ENCODE measurements at regions not wholly inside any gene's neighbourhood (a gene's known extent, or its start where the extent isn't known, plus 50 kb on each side); places are given as distances from the start of the nearest gene placed in this dataset.

DNA sequence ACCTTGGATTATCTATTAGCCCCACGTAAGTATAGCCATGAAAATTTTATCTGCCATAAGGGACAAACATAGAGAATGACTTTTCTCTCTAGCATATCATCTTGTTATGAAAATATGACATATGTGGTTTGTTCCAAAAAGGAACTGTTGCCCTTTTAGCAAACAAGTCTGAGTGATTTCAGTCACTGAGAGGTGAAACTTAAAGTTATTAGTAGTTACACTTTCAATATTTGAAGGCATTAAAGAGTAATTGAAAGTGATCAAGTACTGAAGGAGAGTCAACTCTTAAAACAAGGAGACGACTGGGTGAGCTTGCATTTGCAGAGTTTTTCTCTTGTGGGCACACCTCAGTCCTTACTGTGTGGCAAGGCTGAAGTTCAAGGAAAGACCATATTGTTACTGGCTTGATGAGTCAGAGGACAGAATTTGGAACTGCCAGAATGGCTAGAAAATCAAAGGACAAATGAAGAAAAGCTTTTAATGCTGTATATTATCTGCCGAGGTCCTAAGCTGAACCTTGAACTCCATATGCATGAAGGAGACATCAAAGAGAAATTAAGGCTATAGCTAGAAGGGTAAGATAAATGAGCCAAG, 205.1 kb upstream of the EMCN start:
- DNase-seq (ENCODE audit: low read depth): no peak

DNA sequence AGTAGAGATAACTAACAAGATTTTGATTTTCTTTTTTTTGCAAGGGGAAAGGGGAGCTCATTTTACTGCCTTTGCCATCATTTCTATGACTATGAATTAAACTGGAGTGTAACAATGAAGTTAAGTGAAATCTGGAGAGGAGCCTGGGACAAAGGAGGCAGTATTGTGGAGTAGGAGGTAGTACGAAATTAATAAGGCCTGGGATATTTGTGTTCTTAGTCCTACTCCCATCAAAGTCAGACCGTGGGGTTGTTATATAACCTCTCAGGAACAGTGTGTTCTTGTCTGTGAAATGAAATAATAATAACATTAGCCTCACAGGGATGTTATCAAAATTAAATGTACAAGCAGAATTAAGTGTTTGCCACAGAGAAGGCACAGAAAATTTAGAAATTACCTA, 204.3 kb upstream of the EMCN start:
- DNase-seq (ENCODE audit: low read depth): no peak

DNA sequence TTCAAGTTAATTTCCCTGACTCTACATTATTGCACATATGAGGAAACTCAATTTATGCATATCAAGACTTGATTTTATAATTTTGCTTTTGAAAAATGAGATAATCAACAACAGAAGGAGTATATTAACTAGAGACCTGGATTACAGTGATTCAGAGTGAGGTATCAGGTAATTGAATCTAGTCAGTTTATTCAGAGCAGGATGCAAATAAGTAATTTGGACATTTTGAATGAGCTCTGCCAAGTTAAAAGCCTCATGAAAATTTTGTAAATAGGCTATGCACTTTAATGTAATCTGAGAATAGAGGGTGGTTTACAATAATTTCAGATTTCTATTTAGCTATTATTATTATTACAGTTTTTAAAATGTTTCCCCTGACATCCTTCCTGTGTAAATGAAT, 203.7 kb upstream of the EMCN start:
- DNase-seq (ENCODE audit: low read depth): no peak

DNA sequence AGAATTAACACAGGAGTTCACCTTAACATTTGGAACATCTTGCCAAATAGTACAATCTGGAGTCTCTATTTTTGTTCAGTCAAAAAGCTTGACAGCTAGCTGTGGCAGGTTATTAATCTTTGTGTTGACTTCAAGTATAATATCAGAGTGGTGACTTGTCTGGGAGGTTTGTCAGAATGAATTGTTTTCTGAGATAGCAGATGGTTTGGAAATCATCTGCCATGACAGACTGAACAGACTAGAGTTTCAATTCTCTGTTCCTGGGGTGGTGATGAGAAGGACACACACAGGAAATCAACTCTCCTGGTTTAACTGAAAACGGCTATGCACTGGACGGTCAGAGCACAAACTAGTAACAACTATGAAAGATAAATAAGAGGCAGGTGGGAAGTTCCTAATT, 203.3 kb upstream of the EMCN start:
- no peak for DNase-seq (ENCODE audit: low read depth)

DNA sequence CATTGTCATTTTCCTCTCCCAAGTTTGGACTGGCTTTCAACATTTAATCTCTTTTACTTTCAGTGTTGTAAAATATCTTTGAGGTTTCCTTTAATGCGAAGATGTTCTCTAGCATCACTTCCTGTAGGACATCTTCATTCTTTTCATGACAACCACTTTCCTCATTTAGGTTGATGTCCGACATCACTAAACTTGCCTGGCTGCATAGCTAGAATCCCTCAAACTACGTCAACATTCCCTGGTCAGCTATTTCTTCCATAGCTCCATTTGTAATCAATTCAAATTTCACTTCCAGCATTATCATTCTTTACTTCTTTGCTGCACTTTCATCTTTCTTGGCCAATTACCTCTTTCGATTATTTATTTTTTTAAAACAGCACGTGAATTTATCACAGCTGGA, 198.6 kb upstream of the EMCN start:
- DNase-seq (ENCODE audit: low read depth): no peak

DNA sequence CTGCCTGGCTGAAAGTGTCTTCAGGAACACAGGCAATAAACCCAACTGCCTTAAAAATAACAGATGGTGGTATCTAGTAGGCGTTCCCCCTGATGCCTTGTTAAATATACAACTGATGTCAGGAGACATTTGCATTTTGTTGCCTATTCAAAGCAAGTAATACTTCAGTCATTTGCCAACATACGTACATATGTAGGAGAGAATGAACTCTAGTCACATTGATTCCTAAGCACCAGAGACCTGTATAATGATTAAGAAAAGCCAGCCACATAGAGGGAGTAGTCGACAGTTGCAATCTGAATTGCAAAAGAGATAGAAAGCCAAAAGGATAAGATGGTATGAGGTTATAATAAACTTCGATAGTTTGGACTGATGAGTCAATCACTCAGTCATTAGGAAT, 191.0 kb upstream of the EMCN start:
- no peak for DNase-seq (ENCODE audit: low read depth)

DNA sequence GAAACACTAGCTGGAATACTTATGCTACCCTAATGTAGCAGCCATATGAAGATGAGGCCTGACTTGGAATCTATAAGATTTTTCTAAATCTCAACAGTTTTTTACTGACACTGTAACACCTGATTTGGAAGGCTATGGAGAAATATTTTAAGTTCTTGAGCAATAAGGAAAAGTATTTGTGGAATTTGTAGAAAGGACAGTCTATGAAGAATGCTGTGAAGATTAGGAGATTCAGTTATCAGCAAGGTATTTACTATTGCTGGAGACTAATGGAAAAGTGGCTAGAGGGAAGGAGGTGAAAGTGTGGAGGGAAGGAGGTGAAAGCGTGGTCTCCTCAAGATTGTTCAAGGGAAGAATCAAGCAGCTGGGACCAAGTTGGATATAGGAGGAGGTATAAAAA, 190.0 kb upstream of the EMCN start:
- DNase-seq (ENCODE audit: low read depth): no peak

DNA sequence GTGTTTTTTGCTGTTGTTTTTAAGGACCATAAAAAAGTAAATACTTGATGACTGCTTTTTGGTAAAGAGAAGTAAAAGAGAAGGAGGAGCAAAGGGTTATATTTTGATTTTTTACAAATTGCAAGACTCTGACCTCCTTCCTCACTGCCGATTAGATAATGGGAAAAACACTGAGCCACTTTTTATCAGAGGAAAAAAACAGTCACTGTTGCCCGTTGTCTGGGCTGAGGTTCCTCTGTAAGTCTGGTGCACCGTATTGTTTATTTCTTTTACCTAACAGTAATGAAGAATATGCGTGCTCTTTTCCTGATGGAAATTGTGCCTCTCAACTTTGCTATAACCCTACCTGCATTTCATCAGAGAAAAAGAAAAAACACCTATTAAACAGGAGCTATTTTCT, 178.7 kb upstream of the EMCN start:
- DNase-seq (ENCODE audit: low read depth): no peak

DNA sequence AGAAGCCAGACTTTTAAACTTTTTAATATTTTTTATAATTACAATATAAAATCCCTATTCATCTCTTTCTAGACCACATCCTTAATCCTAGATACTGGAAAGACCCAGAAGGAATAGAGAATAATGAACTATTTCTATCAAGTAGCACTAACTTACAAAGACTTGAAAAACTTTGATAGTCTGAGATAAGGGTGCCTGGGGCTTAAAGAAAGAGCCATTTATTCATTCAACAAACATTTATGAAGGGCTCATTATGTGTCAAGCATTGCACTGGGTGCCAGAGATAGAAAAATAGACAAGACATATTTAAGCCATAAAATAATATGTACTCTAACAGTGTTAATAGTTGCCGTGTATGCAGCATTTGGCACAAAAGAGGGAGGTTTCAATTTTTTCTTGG, 178.0 kb upstream of the EMCN start:
- DNase-seq (ENCODE audit: low read depth): no peak

DNA sequence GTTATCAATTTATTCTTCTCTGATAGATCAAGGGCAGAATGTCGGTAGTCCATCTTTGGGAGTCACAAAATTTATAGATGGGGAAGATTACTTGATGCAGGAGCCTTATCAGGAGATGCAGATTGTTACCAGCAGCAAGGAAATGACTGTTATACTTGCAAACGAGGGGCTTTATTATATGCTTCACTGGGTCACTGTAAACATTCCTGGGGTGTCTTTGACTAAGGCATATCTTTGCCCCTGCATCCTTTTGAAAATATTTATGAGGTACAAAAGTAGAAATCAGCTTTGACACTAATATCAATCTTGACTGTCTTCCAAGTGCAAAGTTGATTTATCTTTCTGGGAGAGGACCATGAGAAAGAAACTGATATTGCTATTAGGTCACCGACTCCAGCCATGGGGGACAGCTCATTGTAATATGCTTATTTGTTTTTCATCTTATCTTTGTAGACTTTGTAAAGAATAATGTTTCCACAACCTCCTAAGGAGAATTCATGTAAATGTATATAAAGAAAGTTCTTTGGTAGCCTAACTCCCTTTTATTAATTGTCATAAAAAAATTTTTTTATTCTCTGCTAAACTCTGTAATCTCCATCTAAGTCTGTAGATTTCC, 177.3 kb upstream of the EMCN start:
- DNase-seq (ENCODE audit: low read depth): no peak

DNA sequence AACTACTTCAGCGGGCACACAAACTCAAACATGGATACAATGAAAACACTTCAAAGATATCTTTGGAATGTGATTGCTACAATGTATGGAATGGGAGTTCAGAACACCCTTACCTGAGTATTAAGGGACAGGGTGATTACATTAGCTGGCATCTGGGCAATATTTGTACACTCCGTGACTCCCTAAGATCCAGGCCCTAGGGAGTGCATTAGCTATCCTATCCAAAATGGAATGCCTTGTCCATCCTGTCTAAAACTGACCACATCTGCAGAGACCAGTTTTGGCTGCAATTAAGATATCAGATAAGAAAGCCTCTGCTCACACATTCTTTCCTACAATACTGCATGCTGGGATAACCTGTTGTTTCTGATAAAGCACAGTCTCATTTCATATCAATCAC, 176.6 kb upstream of the EMCN start:
- DNase-seq (ENCODE audit: low read depth): no peak

DNA sequence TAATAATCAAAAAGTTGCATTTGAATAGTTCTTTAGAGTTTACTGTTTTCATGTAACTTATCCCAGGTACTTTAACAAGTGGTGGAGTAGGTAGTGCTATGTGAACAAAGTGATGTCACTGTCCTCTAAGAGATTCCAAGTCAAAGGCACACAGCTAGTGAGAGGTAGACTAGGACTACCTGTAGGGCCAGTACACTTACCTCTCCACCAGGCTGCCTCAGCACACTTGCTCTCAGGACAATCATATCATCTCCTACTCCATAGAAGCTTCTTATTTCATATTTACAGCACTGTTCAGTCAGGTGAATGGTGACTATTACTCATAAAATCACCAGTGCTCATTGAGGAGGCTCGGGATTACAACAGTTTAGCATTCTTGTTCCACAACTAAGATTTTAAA, 173.0 kb upstream of the EMCN start:
- DNase-seq (ENCODE audit: low read depth): no peak

DNA sequence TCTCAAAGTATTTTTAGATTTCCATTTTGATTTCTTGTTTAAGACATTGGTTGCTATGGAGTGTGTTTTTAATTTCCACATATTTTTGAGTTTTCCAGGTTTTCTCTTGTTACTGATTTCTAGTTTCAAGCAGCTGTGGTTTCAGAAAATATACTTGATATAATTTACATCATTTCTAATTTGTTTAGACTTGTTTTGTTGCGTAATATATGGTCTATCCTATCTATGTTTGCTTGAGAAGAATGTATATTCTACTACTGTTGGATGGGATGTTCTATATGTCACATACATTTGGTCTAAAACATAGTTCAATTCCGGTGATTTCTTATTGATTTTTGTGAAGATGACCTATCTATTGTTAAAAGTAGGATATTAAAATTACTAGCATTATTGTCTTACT, 170.5 kb upstream of the EMCN start:
- DNase-seq (ENCODE audit: low read depth): no peak

DNA sequence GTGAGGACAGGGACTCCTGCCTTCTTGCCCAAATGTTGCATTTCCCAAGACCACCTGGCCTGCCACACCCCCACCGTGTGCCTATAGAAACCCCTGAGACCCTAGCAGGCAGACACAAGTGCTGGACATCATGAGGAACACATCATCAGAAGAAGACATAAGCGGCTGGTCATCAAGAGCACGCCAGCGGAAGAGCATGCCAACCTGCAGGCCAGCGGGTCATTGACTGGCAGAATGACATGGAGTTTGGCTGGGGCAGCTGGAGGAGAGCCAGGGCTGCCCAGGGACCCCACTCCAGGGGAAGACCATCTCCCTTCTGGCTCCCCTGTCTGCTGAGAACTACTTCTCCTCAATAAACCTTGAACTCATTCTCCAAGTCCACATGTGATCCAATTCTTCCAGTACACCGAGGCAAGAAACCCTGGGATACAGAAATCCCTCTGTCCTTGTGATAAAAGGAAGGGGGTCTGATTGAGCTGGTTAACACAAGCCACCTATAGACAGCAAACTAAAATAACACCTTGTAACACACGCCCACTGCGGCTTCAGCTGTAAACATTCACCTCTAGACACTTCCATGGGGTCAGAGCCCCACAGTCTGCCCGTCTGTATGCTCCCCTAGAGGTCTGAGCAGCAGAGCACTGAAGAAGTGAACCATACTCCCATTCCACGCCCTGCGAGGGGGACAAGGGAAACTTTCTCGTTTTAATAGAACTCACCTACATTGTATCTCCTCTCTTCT, 164.8 kb upstream of the EMCN start:
- no peak for DNase-seq (ENCODE audit: low read depth)

DNA sequence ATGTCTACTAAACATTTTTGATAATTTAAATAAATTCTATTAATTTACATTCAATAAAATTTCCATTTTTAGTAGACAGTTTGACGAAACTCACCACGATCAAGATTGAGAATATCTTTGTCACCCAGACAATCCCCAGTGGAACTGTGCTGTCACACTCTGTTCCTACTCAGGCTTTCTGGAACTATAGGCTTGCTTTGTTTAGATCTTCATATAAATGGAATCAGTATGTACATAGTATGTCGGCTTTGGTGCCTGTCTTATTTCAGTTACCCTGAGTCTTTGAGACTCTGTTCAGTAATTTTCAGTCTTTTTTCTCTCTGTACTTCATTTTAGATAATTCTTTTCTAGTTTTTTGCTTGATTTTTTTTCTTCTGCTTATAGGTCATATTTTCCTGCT, 163.5 kb upstream of the EMCN start:
- no peak for DNase-seq (ENCODE audit: low read depth)

DNA sequence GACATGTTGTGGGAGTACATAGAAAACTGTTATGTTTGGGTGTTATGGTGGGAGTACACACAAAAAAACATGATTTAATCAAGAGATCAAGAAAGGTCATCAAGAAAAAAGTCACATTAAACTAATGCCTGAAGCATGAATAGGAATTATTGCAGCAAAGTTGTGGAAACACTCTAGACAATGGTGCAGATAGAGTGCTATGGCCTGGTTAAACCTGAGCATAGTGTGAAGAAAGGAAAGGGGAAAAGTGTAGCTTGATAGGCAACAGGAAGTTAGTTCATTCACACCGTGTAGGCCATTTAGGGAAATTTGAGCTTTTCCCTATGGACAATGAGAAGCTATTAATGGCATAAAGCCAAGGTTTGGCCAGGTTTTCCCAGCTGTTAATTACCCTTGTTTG, 162.1 kb upstream of the EMCN start:
- no peak for DNase-seq (ENCODE audit: low read depth)

DNA sequence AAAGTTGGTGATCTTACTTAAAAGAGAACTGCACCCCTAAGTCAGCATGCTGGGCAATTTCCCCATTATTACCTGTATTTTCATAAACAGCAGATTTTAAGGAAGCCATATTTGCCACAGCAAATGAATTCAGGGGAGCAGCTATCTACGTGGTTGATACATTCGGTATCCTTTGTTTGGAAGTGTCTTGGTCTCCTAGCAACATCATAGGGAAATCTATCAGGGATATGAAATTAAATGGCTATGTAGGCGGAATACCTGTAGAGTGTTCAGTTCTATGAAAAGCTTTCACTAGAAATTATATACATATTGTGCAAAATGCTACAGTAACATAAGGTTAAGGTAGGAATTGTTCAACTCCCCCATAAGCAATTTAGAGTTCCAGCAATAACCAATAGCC, 157.2 kb upstream of the EMCN start:
- no peak for DNase-seq (ENCODE audit: low read depth)

DNA sequence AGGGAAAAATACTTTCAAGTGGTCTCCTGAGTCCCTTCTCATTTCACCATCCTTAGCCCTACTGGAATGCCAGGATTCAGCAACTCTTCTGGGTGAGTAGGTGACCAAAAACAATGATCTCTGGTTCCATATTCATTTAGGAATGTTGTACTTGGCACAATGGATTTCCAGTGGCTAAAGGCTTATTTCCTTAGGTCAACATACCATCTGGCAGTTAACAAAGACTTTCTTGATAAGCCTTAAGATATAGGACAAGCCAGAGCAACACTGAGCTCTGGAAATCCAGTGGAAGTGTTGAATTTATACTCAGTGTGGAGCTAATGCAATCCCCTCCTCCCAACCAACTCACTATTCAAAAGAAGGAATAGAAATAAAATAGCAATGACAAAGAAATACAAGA, 139.4 kb upstream of the EMCN start:
- DNase-seq (ENCODE audit: low read depth): no peak

DNA sequence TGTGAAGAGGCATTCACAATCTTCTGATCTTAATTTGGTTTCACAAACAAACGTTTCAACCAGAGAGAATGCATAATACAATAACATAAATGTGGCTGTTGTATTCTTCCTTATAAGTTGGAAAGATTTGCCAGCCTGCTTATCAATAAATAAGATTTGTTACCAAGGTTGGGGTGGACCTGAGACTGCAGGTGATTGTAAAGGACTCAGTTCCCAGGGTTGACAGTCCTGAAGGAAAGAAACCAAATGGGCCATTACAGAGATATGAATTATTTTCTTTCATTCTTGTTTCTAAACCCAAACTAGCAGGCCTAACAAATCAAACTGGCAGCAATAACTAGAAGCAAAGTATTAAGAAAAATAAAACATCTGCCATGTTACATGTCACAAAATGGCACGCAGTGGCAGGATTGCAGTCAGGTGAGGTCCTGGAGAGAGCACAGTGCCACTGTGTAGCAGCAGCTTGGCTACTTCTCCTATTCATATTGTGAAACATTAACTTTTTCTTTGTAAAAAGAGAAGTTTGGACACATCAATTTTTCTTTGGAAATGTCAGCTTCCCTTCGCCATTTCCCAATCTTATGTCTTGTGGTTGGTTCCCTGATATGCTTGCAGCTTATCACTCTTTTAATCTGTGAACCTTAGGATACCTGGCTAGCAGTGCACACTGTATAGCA, 133.8 kb upstream of the EMCN start:
- DNase-seq (ENCODE audit: low read depth): no peak

DNA sequence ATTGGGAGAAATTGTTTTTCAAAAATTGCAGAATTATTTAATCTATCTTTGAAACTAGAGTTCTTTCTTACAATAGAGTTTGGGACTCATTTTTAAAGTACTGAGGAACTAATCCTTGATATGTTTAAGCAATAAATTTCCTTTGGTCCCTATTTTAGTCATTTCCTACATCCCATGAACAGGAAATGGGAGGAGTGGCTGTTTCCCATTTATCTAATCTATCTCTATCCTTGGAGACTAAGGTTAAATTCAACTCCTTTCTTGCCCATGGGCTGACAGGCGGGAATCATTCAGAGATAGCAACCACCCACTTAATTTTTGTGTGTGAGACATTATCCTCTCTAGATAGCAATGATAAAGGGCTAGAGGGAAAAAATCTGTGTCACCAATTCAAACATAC, 131.6 kb upstream of the EMCN start:
- DNase-seq (ENCODE audit: low read depth): no peak

DNA sequence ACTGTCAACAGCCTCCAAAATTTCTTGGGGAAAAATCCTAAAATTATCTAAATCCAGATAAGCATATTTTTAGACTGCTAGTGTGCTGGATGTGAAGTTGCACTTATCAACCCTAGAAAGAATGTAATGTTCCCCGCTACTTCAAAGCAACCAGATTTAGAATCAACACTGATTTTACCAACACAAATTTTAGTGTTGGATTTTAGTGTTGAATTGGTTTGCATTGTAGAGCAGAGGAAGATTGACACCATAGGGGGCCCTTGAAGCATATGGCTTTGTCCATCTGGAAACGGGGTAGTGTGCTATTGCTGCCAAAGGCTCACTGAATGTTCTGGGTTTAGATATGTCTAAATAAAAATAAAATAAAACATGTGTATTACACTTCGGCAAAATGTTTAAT, 126.3 kb upstream of the EMCN start:
- DNase-seq (ENCODE audit: low read depth): no peak

DNA sequence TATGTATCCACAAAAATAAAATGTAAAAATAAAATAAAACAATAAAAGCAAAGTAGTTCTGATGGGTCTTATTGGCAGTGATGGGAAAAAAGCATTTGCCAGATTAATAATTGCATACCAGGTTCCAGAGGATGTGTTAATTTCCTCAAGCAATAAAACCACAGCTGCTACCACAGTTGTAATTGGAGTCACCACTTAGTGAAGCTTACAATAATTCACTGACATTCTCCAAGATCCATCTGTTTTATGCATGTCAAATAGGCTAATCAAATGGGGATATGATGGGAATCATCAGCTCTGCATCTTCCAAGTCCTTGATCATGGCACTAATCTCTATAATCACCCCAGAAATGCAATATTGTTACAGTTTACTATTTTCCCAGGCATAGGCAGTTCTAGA, 123.5 kb upstream of the EMCN start:
- DNase-seq (ENCODE audit: low read depth): no peak

DNA sequence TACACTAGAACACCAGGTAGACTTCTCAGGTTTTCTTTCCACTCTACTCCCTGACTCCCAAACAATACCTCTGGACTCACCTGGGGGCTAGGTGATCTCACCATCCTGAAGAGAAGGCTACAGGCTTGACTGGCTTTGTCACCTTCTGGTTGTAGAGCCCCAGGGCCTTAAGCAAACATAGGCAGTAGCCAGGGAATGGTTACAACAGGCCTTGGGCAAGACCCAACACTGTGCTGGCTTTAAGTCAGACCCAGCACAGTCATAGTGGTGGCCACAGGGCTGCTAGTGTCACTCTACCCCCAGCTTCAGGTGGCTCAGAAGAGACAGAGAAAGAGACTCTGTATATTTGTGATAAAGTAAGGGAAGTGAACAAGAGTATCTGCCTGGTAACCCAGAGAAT, 118.1 kb upstream of the EMCN start:
- DNase-seq (ENCODE audit: low read depth): no peak

All from GM04504 (cell line).